ENCODE measurements at regions not wholly inside any gene's neighbourhood (a gene's known extent, or its start where the extent isn't known, plus 50 kb on each side); places are given as distances from the start of the nearest gene placed in this dataset.

DNA sequence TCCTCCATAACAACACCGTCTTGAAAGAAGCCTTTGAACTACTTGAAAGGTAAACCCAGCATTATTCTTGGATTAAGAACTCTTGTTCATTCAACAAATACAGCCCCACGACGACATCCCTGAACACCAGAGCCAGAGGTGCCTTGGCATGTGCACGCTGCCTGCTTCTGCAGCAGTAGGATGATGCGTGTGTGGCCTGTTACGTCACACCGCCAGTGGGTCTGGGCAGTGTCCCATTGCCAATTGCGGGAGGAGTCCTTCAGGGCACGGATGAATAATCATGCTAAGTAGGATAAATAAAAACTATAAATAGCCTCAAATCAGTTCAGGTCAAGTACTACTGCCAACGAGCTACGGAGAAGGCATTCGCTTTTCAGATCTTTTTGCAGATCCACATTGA lies 380.5 kb downstream of the SHANK2 start:
- TF ChIP-seq SMC3 (conservative IDR thresholded peaks at IDR 0.05; ENCODE audit: poor library complexity) (no peak), EZH2 (IDR thresholded peaks at IDR 0.05; ENCODE audit: borderline replicate concordance, insufficient read depth, low read length, poor library complexity, severe bottlenecking) (no peak), TAF1 (IDR thresholded peaks at IDR 0.05; ENCODE audit: low read depth) (no peak), EP300 (conservative IDR thresholded peaks at IDR 0.05; ENCODE audit: poor library complexity, severe bottlenecking) (no peak), RAD21 (conservative IDR thresholded peaks at IDR 0.05) (no peak), MXI1 (conservative IDR thresholded peaks at IDR 0.05; ENCODE audit: poor library complexity, severe bottlenecking) (no peak), POLR2AphosphoS5 (IDR thresholded peaks at IDR 0.05) (no peak)
- TF ChIP-seq, protein P1, sequence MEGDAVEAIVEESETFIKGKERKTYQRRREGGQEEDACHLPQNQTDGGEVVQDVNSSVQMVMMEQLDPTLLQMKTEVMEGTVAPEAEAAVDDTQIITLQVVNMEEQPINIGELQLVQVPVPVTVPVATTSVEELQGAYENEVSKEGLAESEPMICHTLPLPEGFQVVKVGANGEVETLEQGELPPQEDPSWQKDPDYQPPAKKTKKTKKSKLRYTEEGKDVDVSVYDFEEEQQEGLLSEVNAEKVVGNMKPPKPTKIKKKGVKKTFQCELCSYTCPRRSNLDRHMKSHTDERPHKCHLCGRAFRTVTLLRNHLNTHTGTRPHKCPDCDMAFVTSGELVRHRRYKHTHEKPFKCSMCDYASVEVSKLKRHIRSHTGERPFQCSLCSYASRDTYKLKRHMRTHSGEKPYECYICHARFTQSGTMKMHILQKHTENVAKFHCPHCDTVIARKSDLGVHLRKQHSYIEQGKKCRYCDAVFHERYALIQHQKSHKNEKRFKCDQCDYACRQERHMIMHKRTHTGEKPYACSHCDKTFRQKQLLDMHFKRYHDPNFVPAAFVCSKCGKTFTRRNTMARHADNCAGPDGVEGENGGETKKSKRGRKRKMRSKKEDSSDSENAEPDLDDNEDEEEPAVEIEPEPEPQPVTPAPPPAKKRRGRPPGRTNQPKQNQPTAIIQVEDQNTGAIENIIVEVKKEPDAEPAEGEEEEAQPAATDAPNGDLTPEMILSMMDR (IDR thresholded peaks at IDR 0.05; ENCODE audit: poor library complexity, severe bottlenecking) = no peak
- TF ChIP-seq, protein P2, sequence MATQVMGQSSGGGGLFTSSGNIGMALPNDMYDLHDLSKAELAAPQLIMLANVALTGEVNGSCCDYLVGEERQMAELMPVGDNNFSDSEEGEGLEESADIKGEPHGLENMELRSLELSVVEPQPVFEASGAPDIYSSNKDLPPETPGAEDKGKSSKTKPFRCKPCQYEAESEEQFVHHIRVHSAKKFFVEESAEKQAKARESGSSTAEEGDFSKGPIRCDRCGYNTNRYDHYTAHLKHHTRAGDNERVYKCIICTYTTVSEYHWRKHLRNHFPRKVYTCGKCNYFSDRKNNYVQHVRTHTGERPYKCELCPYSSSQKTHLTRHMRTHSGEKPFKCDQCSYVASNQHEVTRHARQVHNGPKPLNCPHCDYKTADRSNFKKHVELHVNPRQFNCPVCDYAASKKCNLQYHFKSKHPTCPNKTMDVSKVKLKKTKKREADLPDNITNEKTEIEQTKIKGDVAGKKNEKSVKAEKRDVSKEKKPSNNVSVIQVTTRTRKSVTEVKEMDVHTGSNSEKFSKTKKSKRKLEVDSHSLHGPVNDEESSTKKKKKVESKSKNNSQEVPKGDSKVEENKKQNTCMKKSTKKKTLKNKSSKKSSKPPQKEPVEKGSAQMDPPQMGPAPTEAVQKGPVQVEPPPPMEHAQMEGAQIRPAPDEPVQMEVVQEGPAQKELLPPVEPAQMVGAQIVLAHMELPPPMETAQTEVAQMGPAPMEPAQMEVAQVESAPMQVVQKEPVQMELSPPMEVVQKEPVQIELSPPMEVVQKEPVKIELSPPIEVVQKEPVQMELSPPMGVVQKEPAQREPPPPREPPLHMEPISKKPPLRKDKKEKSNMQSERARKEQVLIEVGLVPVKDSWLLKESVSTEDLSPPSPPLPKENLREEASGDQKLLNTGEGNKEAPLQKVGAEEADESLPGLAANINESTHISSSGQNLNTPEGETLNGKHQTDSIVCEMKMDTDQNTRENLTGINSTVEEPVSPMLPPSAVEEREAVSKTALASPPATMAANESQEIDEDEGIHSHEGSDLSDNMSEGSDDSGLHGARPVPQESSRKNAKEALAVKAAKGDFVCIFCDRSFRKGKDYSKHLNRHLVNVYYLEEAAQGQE (IDR thresholded peaks at IDR 0.05; ENCODE audit: borderline replicate concordance) = no peak
- Histone ChIP-seq H3K9me3 (ENCODE audit: low read length) (no peaks in the 10 kb centered on the region), H3K4me3 (ENCODE audit: low read length) (no peak overlapping the region), H3K27ac (ENCODE audit: low read length) (no peak overlapping the region), H3K4me2 (ENCODE audit: low read length) (no peak overlapping the region), H3K36me3 (ENCODE audit: insufficient read depth, low read length) (no peaks in the 10 kb centered on the region), H3K9me2 (ENCODE audit: insufficient read depth, low read length) (no peaks in the 10 kb centered on the region), H3K79me2 (replicated peaks; ENCODE audit: insufficient read depth, low read length) (no peaks in the 10 kb centered on the region), H3F3A (ENCODE audit: insufficient read depth, low read length, poor library complexity, severe bottlenecking) (no peaks in the 10 kb centered on the region), H4K20me1 (ENCODE audit: insufficient read depth) (no peaks in the 10 kb centered on the region), H2AFZ (ENCODE audit: low read depth, low read length) (no peak overlapping the region), H3K9ac (ENCODE audit: low read length) (no peak overlapping the region), H3K27me3 (ENCODE audit: insufficient read depth, low read depth, low read length) (no peaks in the 10 kb centered on the region)

DNA sequence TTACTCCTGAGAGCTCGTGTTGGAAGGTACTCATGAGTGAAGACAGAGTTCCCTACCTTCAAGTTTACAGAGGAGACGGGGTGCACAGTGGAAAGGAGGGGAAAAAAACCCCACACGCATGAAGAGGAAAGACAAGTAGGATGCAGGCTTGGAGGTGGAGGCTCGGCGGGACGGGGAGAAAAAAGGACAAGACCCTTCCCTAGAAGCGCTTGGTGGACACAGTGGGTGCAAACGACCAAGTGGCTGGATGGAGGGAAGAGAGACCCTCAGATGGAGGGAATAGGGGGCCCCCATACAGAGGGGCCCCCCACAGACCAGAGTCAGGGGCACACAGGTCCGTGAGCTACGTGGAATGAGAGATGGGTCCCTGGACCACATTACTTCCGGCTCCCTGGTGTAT lies 380.1 kb downstream of the SHANK2 start:
- TF ChIP-seq SMC3 (conservative IDR thresholded peaks at IDR 0.05; ENCODE audit: poor library complexity) = no peak
- TF ChIP-seq, protein P2 (IDR thresholded peaks at IDR 0.05; ENCODE audit: borderline replicate concordance) = no peak
- Histone ChIP-seq H3F3A (ENCODE audit: insufficient read depth, low read length, poor library complexity, severe bottlenecking) (no peaks in the 10 kb centered on the region), H3K79me2 (replicated peaks; ENCODE audit: insufficient read depth, low read length) (no peaks in the 10 kb centered on the region), H3K9ac (ENCODE audit: low read length) (no peak overlapping the region), H3K9me3 (ENCODE audit: low read length) (no peaks in the 10 kb centered on the region), H3K27ac (ENCODE audit: low read length) (no peak overlapping the region), H4K20me1 (ENCODE audit: insufficient read depth) (no peaks in the 10 kb centered on the region), H3K27me3 (ENCODE audit: insufficient read depth, low read depth, low read length) (no peaks in the 10 kb centered on the region), H3K36me3 (ENCODE audit: insufficient read depth, low read length) (no peaks in the 10 kb centered on the region), H3K9me2 (ENCODE audit: insufficient read depth, low read length) (no peaks in the 10 kb centered on the region), H2AFZ (ENCODE audit: low read depth, low read length) (no peak overlapping the region), H3K4me3 (ENCODE audit: low read length) (no peak overlapping the region), H3K4me2 (ENCODE audit: low read length) (no peak overlapping the region)
